Middle frontal gyrus (tissue), 1 donor: ENCODE measurements at regions not wholly inside any gene's neighbourhood (a gene's known extent, or its start where the extent isn't known, plus 50 kb on each side); places are given as distances from the start of the nearest gene placed in this dataset.
"Not testable (repeated sequence)": the region's sequence is repeated elsewhere in the genome, so short reads cannot be mapped to it uniquely, and the experiment has no call there.

Experiments used
- DNase-seq: peaks from one replicate; pipeline ENCODE4 v3.0.0-alpha.2; 2015; ENCODE audit warnings: low spot score; ENCODE audit errors: extremely low spot score

DNA sequence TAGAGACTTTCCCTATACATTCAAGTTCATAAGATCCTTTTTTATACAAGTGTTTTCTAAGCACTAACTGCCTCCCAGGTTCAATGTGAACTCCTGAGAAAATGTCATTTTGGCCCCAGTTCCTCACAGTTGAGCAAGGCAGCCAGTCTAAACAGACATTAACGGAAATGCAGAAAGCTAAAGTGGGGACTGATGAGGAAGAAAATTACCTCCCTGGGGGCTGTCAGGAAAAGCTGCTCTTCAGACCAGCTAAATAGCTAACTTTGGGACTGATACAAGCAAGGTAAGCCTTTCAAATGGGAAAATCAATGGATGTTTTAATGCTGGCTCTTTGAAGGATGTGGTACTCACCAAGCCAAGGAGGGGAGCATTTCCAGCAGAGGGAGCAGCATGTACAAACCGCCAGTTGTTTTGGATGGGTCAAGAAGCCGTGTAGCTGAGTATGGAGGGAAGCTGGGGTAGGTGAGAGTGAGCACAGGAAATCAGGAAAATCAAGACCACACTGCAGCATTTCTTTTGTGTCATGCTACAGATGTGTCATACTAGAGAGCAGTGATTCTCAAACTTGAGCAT lies 180.8 kb upstream of the CHD6 start:
- no peak for DNase-seq

DNA sequence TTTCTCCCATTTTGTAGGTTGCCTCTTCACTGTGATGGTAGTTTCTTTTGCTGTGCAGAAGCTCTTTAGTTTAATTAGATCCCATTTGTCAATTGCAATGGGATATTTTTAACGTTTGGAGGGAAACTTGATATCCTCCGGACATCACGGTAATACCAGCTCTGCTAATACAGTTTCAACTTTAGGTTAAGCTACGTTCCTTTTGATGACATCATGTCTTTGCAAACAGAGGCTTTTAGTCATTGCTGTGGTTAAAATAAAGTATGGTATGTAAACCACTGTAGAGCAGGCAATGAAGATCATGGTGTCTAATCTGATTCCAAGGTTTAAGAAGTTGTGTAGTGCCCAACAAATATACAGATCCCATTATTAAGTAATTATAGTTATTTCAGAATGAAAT lies 168.0 kb upstream of the CHD6 start:
- DNase-seq = no peak

DNA sequence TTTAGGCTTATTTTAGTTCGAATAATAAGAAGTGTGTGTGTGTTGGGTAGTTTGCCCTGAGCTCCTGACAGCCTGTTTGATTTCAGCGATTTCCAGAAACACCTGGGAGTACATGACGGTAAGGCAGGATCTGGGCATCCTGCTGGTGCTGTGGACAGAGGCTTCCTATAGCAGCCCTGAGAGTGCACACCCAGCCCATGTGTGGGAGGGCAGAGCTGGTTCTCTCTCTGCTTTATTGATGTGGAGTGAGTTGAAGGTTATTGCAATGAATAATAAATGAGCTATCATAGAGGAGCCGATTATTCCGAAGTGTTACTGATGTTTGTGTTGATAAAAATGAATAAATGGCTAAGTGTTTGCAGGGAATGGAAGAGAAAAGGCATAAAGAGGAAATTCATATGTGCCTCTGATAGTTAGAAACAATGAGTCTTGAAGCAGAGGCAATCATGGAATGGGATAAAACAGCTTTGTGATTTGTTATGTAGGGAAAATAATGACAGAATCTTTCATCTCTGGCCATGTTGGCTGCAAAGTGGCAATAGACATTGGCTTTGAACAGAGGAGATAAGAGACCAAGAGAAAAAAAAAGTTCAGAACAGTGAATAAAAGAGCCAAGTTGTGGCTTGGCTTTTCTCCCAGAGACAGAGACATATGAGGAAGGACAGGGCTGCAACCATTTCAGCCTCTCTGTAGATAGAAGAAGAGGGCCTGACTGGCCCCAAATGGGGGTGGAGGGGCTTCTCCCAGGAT lies 166.2 kb upstream of the CHD6 start:
- DNase-seq = no peak

DNA sequence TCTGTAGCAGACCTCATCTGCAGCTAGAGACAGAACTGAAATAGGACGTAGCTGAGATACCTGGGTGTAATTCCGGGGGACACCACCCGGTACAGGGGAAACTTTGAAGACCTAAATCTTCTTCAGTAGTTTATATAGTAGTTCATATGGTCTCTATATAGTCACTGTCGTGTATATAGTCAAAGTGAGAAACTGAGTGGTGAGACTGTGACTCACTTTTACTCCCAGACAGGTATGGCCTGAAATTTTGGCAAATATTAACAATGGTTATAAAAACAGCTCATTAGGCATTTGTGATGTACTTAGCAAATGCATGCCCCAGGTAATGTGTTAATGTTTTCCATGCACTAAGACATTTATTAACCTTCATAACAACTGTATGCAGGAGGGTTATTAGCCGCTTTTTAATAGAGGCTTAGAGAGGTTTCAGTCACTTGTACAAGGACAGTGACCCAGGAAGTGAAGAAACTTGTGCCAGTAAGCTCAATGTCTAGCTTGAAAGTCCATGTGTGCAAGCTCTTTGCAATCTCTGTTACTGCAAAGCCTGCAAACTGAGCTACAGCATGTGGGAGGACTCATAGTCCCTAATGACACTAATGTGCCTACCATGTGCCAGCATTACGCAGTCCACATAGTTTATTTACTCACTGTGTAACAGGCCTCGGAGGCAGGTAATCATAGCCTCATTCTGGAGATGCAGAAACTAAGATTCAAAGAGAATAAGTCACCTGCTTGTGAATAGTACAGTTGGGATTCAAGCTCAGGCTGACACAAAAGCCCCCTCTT lies 165.4 kb upstream of the CHD6 start:
- DNase-seq = no peak

DNA sequence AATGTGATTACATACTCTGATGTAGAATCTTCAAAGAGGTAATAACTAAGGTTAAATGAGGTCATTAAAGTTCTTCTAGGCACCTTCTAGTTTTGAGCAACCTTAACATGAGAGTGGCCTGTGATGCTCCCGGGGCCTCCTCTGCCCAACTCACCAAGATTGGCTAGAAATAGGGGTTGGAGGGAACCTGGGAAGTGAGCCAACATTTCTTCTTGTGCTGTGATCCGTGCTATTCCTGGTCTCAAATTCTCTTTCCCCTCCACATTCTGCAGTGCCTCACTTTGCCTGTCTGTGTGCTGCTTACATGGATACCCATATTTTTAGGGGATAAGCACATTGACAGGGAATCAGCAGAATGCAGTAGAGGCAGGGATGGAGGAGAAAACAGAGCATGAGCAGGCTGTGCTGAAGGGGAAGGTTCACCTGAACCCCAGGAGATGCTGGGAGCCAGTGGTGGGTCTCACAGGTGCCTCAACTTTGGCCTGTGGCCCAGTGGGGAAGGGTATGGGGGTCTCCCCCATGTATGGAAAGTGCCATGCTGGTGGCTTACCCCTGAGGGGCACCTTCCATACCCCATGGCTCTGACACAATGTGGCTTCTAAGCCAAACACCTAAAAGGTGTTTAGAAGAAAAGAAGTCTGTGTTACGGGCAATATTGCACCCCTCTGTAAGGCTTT lies 164.7 kb upstream of the CHD6 start:
- no peak for DNase-seq

DNA sequence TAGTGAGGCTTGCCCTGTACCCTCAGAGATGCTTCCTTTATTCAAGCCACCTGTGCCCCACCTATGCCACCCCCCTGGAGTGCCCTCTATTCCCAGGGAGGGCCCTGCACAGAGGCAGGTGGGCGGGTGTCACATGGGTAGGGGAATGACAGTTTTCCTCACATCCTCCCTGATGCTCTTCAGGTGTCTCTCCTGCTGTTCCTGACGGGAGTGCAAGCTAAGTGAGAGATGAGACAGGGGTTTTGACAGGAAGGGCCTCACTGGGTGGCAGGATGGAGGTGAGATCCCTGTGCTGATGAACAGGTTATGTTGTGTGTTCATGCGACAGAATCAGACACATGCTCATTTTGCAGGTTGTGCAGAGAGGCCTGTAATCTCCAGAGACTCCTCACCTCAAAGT lies 164.1 kb upstream of the CHD6 start:
- DNase-seq = no peak

DNA sequence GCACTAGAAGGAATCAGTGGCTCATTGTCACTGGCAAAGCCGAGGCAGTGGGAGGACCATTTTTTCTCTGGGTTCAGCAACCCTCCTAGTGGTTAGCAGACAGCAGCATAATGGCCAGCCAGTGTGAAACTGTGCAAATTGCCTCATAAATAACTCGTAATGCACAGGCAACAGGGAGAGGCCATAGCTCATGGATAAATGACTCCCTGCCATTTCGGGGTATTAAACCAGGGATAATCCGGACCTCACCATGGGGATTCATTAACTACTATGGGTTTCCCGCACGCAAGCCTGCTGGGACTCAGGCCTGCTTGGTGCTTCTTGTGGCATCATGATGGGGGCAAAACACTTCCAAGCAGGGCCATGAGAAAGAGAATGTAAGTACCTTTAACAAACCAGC lies 158.2 kb upstream of the CHD6 start:
- no peak for DNase-seq

DNA sequence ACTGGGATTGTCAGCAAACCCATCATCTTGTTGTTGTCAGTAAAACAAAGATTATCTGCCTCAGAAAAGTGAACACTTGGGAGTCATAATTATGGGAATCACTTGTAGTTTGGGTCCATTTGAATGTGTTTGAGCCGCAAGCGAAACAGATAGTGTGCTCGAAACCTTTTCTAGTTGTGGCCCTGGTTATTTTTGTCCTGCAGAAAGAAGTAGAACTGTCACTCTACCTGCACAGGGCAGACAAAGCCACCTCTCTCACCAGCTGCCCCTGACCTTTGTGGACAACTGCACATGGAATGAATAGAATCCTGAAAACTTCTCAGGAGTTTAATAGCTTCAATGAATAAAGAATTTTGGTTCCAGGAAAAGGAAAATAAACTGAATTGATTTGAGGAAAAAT lies 156.1 kb upstream of the CHD6 start:
- no peak for DNase-seq

DNA sequence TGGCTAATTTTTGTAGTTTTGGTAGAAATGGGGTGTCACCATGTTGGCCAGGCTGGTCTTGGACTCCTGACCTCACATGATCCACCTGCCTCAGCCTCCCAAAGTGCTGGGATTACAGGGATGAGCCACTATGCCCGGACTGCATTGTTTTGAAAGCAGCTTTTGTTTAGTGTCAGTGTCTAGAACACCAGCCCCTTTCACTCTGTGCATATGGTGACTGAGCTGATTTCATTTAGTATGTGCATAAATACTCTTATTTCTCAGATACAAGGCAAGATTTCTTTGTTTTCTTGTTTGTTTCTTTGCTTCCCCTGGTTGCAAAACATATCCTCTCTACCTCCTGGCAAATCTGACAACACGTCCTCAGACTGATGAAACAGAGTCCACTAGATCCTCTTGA lies 152.8 kb upstream of the CHD6 start:
- no peak for DNase-seq

DNA sequence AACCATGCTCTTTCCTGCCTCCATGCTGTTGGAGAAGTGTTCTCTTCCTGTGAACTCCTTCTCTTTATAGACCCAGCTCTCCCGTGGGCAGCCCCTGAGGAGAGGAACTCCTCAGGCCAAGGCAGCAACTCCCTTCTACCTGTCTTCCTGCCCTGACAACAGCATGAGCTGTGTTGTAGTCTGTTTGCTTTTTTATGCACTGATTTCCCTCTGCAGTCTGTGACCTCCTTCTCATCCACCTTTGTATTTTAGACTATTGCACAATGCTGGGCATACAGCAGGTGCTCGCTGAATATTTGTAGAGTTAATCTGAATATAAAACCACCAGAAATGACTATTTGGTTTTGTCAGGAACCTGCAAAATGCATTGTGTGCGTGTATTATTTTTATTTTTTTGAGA lies 152.2 kb upstream of the CHD6 start:
- no peak for DNase-seq

DNA sequence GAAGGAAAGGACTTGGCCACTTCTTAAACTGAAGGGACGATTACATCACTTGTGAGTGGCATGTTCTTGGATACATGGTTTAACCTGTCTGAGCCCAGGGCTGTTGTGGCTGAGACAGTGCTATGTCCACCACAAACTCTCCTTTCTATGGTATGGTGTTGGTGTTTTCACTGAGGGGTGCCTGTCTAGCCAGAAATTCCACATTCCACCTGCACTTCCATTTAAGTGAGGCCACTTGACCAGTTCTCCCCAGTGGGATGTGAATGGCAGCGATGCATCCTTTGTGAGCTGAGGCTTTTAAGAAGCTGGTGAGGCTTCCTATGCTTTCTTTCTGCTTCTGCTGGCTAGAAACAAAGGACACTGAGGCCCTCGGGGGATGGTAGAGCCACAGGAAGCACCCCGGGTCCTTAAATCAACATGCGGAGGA lies 151.4 kb upstream of the CHD6 start:
- DNase-seq = no peak

DNA sequence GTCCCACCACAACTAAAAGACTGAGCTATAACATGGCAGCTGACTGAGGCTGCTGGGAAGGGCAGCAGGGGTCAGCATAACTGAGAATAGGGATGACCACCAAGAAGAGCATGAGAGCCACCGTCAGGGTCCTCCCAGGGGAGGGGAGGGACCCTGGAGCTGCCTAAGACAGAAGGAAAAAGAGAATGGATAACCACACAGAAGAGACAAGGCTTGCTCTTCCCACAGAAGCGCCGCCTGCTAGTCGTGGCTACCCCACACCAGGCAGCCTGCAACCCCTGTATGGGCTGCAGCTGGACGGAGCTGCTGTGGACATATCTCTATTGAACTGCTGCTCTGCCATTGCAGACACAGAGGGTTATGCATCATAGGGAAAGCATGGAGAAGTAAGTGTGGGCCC lies 132.0 kb upstream of the CHD6 start:
- DNase-seq = no peak

DNA sequence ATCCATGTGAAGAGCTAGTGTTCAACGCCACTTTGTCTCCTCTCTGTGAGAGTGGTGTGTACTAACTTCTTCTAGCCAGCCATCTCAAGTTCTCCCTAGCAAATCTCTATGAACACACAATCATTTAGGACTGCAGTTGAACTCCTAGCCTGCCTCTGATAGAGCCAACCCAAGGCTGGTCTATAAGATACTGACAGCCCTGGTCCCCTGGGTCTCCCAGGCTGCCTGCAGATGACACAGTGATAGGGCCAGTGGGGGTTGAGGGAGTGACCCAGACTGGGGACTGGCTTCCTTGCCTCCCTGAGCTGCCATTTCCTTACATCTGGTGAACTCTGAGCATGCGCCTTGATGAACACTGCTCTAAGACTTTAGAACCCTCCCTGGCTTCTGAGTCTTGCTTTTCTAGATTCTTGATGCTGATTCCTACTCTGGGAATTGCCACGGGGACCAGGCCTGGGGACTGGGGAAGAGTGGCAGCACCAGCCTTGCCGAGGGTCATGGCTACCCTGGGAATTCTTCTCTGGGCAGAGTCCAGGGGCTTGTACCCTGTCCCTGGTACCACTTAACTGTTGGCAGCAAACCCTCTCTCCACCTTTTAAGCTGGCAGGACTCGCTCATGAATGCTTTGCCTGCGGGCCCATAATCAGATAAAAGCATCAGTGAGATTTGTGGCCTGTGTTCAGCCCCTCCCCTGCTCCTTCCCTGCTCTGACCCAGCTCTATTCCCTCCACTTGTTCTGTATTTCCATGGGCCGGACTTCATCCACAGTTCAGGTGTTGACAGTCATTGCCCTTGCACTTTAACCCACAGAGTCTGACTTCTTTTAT lies 130.8 kb upstream of the CHD6 start:
- DNase-seq = no peak

DNA sequence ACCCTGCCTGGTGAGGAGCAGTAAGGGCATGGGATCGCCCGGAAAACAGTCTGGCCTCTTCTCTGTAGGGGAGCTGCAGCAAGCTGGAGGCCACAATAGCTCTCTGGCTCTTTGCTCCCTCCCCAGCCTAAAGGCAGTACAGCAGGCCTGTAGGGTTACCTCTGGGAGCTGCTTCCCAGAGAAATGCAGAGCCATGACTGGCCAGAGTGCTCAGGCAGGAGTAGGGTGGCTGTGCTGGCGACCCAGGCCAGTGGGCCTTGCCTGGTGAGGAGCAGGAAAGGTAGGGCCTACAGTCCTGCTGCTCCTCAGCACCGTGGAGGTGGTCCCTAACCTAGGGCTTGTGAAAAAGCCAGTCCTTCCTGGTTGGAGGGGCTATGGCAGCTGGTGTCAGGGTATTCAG lies 129.9 kb upstream of the CHD6 start:
- DNase-seq = no peak

DNA sequence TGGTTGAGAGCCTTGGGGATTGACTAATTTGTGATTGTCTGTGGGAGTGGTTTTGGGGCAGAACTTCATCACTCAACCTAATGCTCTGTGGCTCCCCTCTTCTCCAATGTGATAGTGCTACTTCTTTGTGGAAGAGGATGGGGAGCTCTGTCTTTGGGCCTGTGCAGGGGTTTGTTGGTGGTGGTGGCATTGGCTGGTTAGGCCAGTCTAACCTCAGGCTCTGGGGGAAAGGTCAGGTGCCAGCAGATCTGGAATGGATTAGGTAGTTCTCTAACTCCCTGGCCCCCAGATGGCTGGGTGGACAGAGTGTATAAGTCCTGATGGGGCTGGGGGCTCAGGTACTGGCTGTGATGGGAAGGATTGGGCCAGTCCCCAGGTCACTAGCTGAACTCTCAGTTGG lies 129.0 kb upstream of the CHD6 start:
- no peak for DNase-seq

DNA sequence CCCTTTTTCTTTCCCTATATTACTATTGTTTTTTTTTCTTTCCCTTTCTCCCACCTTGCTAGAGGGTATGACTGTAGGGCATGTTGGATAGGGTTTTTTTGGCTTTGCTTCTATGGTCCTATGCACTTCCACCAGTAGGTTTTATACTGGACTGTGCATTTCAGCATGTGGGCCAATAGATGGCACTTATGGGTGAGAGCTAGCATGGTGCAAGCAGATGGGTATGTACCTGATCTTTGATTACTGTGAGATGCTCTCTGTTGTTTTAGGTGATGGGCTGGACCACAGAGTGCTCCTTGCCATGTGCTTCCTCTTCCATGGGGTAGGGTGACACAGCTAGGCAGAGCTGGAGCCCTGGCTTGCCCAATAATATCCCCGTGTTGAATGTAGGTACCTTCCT lies 128.5 kb upstream of the CHD6 start:
- DNase-seq = no peak

DNA sequence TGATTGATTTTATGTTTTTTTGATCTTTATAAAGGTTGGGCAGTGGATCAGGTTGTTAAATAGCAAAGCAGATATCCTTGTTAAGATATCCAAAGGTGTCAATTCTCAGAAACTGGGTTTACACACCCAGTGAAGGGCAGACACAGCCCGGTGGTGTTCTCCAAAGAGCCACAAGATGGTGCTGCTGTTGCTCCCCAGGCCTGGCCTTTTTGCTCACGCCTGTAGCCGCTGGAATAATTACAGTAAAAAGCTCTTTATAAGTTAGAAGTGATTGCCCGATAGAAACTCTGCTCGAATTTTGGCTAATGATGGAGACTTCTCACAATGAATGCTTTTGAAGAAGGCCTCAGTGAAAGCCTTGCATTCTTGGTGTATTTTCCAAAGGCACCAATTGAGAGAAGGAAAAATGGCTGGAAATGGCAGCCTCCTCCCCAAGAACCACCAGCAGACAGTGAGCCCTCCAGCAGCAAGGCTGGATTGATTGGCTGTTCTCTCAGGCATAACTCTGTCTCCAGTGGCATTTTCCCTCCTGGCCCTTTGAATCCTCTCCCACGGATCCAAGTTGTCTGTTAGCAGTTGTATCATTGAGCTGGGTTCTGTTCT lies 120.5 kb upstream of the CHD6 start:
- peak; percentile 25 for DNase-seq

DNA sequence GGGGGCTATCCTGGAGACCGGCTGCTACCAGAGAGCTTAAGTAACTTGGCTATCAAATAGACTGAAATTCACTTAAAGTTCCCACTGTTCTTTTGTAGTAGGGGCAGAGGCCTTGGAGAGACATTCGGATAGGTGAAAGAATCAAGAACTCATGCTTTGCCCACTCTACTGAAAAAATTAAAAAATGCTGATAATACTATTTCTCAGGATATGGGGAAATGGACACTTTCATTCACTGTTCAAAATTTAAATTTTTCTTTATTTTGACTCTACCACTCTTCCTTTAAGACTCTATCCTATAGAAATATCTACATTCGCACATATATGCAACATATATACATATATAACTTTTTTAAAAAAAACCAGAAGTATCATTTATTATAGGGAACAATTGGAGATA lies 117.8 kb upstream of the CHD6 start:
- DNase-seq = no peak

DNA sequence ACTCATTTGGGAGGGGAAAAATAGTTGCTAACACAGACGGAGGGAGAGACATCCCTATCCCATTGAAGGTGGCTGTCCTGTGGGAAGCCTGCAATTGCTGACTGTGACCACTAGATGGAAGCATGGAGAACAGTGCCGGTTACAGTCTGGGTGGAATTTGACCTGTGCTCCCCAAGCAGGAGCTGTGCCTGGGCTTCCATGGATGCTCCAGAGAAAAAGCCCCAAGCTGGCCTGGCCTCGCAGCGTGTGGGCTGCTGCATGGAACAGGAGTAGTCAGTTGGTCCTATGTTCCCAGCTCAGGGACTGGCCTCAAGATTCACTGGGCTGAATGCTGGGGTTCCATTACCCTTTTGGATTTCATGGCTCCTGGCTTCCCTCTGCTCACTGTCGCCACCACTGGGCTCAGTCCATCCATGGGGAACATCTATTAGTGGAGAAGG lies 116.3 kb upstream of the CHD6 start:
- DNase-seq = no peak

DNA sequence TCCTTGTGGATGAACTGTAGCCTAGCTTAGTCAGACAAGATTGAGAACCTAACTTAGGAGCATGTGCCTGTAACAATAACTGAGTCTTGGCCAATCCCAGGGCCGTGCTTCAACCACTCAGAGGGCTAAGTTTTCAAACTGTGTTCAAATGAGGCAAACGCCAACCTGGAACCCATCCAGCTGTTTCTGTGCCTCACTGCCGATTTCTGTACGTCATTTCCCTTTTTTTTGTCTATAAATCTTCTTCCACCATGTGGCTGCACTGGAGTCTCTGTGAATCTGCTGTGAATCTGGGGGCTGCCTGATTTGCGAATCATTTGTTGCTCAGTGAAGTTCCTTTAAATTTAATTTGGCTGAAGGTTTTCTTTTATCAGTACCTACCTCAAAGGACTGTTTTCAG lies 115.0 kb upstream of the CHD6 start:
- DNase-seq = no peak

DNA sequence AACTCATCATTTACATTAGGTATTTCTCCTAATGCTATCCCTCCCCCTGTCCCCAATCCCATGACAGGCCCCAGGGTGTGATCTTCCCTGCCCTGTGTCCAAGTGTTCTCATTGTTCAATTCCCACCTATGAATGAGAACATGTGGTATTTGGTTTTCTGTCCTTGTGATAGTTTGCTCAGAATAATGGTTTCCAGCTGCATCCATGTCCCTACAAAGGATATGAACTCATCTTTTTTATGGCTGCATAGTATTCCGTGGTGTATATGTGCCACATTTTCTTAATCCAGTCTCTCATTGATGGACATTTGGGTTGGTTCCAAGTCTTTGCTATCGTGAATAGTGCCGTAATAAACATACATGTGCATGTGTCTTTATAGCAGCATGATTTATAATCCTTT lies 113.0 kb upstream of the CHD6 start:
- DNase-seq = not testable (repeated sequence)
